CD4-positive, alpha-beta T cell treated with Interleukin-21 for 1 hour (primary cell): ENCODE measurements at regions not wholly inside any gene's neighbourhood (a gene's known extent, or its start where the extent isn't known, plus 50 kb on each side); places are given as distances from the start of the nearest gene placed in this dataset.

Experiments
- DNase-seq: peaks from one replicate; pipeline ENCODE4 v3.0.0-alpha.2; 2020

DNA sequence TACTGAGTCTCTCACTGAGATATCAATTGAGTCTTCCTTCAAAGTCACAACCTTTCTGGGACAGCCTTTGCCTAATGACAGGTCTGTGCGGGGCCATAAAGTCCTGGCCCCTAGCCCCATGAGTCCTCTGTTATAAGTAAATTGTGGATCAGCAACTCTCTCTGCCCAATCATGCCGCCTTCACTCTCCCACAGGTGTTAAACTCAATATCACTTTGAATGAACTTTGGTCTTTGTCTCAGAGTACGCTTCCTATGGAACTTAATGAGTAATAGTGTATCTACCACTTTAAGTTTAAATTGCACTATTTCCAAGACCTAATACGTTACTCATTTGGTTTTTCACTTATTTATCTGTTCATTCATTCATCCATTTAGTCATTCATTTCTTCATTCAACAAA lies 826.4 kb downstream of the TUSC7 start:
- no peak for DNase-seq

- no peak for DNase-seq
Measured at GRCh38 chr3:117537949-117538348, 828.4 kb downstream of the TUSC7 start.

GRCh38 chr3:117539729-117540128 lies 830.1 kb downstream of the TUSC7 start:
- DNase-seq = no peak

- no peak for DNase-seq
Measured at GRCh38 chr3:117540597-117540996, 831.0 kb downstream of the TUSC7 start.

- DNase-seq = no peak
Measured at GRCh38 chr3:117541721-117542120, 832.1 kb downstream of the TUSC7 start.

- DNase-seq = no peak
Measured at GRCh38 chr3:117543521-117543920, 833.9 kb downstream of the TUSC7 start.

DNA sequence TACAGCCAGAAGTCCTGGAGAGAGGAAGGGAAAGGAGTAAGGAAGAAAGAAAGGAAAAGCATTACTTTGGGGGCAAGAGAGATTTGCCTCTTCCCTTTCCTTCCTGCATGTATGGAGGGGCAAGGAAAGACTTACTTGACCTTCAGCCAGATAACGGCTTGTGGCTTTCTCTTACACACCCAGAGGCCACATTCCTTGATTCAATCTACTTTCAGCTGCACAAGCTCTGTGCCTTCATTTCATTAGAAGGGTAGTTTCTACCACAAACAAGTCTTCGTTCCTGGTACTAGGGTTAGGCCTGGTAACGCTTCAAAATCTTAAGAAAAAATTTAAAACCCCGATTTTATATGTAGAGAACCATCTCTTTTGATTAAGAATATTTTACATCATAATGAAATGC lies 835.9 kb downstream of the TUSC7 start:
- no peak for DNase-seq

DNA sequence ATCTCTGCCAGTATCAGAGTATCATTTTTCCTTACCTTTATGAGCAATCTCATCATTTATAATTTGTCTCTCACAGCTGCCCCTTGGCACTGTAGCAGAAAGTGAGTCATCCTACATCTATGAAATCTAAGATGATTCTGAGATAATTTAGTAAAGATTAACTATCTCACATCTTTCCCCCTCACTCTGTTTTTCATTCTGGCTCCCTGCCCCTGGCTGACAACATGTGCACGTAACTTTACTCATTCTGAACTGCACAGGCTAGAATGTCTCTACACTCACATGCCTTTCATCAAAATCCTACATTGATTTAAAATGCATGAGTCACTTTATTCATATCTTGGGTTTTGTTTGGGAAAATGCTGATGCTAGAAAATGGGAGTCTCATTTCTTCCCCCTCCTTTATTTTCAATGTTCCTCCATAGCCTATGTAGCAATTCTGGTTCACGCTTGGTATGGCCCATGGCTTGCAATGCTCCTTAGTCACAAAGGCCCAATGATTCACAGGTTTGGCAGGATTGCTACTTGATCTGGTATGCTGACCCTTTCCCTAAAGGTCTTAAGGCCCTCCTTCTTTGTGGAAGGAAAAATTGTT lies 838.5 kb downstream of the TUSC7 start:
- DNase-seq = no peak

DNA sequence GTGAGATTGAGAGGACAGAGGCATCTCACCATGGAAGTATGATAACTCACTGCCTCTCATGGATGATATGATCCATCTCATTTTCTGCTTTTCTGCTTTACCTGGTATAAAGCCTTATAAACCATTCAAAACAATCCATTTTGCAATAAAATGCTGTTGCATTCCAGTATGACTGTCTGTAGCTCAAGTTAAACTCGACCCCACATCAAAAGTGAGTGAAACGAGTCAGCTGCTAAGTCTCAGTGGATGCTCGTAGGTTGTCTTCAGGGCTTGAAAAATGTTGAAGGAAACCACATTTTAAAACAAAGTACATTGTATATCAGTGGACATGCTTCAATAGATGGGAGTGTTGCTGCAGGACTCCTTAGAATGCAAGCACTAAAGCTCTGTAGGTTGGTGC lies 839.0 kb downstream of the TUSC7 start:
- no peak for DNase-seq

GRCh38 chr3:117549716-117550115 lies 840.1 kb downstream of the TUSC7 start:
- DNase-seq = no peak

GRCh38 chr3:117550766-117551165 lies 841.2 kb downstream of the TUSC7 start:
- DNase-seq = no peak

- peak; percentile 4 for DNase-seq
Measured at GRCh38 chr3:117553461-117553860, 843.9 kb downstream of the TUSC7 start.

GRCh38 chr3:117556646-117557407 lies 847.2 kb downstream of the TUSC7 start:
- no peak for DNase-seq

GRCh38 chr3:117557464-117558090 lies 848.0 kb downstream of the TUSC7 start:
- DNase-seq = no peak

GRCh38 chr3:117558681-117559080 lies 849.1 kb downstream of the TUSC7 start:
- DNase-seq = no peak

DNA sequence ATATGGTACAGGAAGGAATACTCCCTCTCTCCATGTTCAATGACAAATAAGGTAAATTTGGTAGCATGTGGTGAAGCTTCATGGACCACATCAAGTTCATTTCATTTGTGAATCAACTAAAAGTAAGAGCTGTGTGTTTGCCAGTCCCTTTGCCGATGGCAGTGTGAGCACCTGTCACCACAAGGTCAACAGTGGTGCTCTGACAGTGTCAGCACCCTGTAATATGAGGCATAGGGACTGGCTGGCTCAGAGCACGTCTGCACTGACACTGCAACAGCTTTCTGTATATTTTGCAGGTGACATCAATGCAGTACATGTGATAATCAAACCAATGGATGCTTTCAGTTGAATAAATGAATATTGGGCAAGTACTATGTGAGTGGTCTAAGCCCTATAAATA lies 852.4 kb downstream of the TUSC7 start:
- no peak for DNase-seq

DNA sequence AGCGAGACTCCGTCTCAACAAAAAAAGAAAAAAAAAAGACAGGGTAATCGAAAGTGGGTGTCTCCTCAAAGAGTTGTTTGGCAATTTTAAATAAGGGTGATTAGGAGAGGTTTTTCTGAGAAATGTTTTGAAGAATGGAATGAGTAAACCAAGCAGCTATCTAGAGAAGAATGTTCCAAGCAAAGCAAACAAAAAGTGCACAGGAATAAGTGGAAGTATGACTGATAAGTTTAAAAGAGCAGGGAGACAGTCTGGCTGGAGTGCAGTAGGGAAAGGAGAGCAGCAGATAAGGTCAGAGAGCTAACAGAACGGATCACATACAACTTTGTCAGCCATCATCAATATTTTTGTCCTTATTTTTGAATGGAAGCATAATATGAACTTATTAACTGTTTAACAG lies 853.5 kb downstream of the TUSC7 start:
- DNase-seq = no peak

- no peak for DNase-seq
Measured at GRCh38 chr3:117565777-117566176, 856.2 kb downstream of the TUSC7 start.

DNA sequence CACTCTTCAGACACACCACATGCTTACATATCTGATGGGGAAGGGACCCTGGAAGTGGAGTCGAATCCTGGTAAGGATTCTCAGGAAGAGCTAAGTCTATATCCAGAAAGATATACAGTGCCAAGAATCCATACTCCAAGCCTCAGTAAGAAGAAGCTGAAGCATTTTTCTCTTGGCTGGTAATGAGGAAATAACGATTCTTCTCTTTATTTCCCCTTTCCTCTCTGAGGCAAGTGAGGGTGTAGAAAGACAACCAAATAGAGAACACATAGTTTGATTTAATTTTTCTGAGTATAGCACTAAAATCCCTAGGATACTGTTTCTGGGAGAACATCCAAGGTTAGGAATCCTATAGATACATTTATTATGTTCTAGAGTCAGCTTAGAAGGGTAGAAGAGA lies 857.3 kb downstream of the TUSC7 start:
- DNase-seq = no peak

DNA sequence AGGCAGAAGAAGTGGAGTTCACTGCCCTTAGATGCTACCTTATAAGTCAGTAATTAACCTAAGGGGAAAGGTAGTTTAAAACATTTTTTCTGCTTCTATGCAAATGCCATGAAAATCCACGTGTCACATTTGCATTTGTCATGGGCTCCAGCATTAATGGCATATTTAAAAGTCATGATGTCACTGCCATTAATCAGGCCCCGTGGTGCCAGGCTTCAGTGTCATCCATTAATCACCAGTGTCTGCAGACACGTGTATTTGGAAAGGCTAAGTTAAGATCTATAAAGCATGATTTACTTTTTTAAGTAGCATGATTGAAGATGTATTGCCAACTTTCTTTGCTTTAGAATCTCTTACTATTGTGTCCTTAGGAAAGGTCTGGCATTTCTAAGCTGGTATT lies 857.8 kb downstream of the TUSC7 start:
- DNase-seq = no peak

GRCh38 chr3:117567906-117568305 lies 858.3 kb downstream of the TUSC7 start:
- no peak for DNase-seq

DNA sequence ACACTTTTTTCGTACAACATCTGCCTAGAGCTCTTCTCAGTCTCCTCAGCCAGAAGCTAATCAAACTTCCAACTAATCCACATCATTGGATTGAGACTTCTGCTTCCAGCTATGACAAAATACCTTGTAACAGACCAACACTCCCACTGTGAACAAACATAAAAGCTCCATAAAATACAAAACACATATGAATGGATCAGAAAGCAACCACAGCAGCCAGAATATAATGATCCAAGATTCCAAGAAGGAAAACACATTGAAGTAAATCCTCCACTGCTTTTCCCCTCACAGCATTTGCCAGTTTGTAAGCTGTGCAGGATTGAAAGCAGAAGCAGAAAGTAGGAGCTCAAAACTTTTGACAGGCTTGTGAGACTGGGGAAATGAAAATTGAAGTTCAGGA lies 863.2 kb downstream of the TUSC7 start:
- no peak for DNase-seq

DNA sequence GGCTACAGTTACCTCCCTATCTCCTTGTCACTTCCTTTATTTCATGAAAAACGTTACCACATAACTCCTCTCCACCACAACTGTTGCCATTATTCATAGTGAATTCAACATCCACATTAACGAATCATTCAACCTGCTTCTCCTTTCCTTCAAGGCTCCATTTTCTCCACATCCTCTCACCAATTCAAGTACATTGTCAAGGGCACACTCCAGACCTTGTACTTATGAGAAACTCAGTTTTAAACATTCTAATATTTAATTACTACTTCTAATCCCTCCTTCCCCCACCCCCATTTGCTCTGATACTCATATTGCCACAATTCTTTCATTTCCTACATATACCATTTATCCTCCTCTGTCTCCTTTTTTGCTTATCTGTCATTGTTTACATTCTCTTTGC lies 871.2 kb downstream of the TUSC7 start:
- no peak for DNase-seq

- no peak for DNase-seq
Measured at GRCh38 chr3:117586161-117586560, 876.6 kb downstream of the TUSC7 start.

GRCh38 chr3:117587416-117587815 lies 877.8 kb downstream of the TUSC7 start:
- no peak for DNase-seq
